K562 (cell line): ENCODE measurements at regions not wholly inside any gene's neighbourhood (a gene's known extent, or its start where the extent isn't known, plus 50 kb on each side); places are given as distances from the start of the nearest gene placed in this dataset.

Experiments
- CLOCK ChIP-seq: fragments of 250-450 bp; sonication (Bioruptor Pico); IDR thresholded peaks from 2 replicates; pipeline ENCODE4 v1.4.0; 2020; ENCODE audit warnings: mild to moderate bottlenecking, moderate library complexity, borderline replicate concordance
- CREM ChIP-seq: IDR thresholded peaks from 2 replicates; pipeline ENCODE4 v1.6.1; 2014; ENCODE audit warnings: antibody characterized with exemption, low read depth
- DNMT1 ChIP-seq: fragments of 450-650 bp; IDR thresholded peaks from 2 replicates; pipeline ENCODE4 v1.6.1; 2016; ENCODE audit warnings: antibody characterized with exemption, mild to moderate bottlenecking
- E2F1 ChIP-seq: sonication (generic); formaldehyde crosslinking; IDR thresholded peaks from 2 replicates; pipeline ENCODE4 v1.8.1; 2023; ENCODE audit warnings: mild to moderate bottlenecking, missing genetic modification reagents, moderate library complexity
- ETV6 ChIP-seq, 3 experiments: fragments of 150-350 bp in 1 of 3; sonication (generic) in 1 of 3; formaldehyde crosslinking in 1 of 3; IDR thresholded peaks; 2 replicates each; pipeline versions ENCODE4 v1.6.1 to v1.8.0; 2014 to 2022; ENCODE audit warnings: borderline replicate concordance in 2 of 3, low read depth in 2 of 3, antibody characterized with exemption in 1 of 3, low read length in 1 of 3, mild to moderate bottlenecking in 1 of 3, missing genetic modification reagents in 1 of 3
- EZH2 ChIP-seq: IDR thresholded peaks from 2 replicates; pipeline ENCODE4 v1.6.1; 2012; ENCODE audit warnings: low read depth, mild to moderate bottlenecking, inconsistent platforms, low read length, borderline replicate concordance
- GABPB1 ChIP-seq: sonication (generic); formaldehyde crosslinking; IDR thresholded peaks from 2 replicates; pipeline ENCODE4 v1.8.0; 2022; ENCODE audit warnings: mild to moderate bottlenecking, missing genetic modification reagents
- HDAC6 ChIP-seq: IDR thresholded peaks from 2 replicates; pipeline ENCODE4 v1.6.1; 2012; ENCODE audit warnings: low read depth, mild to moderate bottlenecking, control low read depth, inconsistent platforms, low read length, moderate library complexity
- MIER1 ChIP-seq: fragments of 450-650 bp; IDR thresholded peaks from 2 replicates; pipeline ENCODE4 v1.6.1; 2016; ENCODE audit warnings: antibody characterized with exemption, mild to moderate bottlenecking, low read depth
- RBBP5 ChIP-seq: fragments of 200-600 bp; sonication (generic); IDR thresholded peaks from 2 replicates; pipeline ENCODE4 v1.6.1; 2012; ENCODE audit warnings: borderline replicate concordance, mild to moderate bottlenecking, low read length, control low read depth, inconsistent platforms; ENCODE audit not compliant: insufficient read depth, poor library complexity, severe bottlenecking
- RCOR1 ChIP-seq, 2 experiments: IDR thresholded peaks; 2 replicates each; pipeline ENCODE4 v1.6.1; 2012; ENCODE audit warnings: low read depth in 2 of 2, low read length in 2 of 2, borderline replicate concordance in 1 of 2, improper control_type of control experiment in 1 of 2
- SP1 ChIP-seq: sonication (generic); formaldehyde crosslinking; IDR thresholded peaks from 2 replicates; pipeline ENCODE4 v1.8.1; 2022; ENCODE audit warnings: mild to moderate bottlenecking, missing genetic modification reagents
- TFAP4 ChIP-seq: sonication (generic); formaldehyde crosslinking; IDR thresholded peaks from 2 replicates; pipeline ENCODE4 v1.8.0; 2022; ENCODE audit warnings: missing genetic modification reagents, mild to moderate bottlenecking, moderate library complexity, borderline replicate concordance
- TGIF2 ChIP-seq: sonication (generic); formaldehyde crosslinking; IDR thresholded peaks from 2 replicates; pipeline ENCODE4 v1.8.1; 2022; ENCODE audit warnings: mild to moderate bottlenecking, missing genetic modification reagents, moderate library complexity
- ZNF23 ChIP-seq: fragments of 250-450 bp; sonication (Bioruptor Pico); IDR thresholded peaks from 2 replicates; pipeline ENCODE4 v1.4.0; 2020; ENCODE audit warnings: mild to moderate bottlenecking
- ZNF740 ChIP-seq, 3 experiments: fragments of 200-800 bp in 1 of 3; sonication (Bioruptor generic) in 1 of 3; sonication (generic) in 1 of 3; formaldehyde crosslinking in 1 of 3; IDR thresholded peaks; 2 replicates each; pipeline versions ENCODE4 v1.6.1 to v1.8.0; 2016 to 2022; ENCODE audit warnings: mild to moderate bottlenecking in 2 of 3, missing compliant biosample characterization in 2 of 3, missing genetic modification characterization in 2 of 3, missing genetic modification reagents in 1 of 3
- TF ChIP-seq, protein P1 (sequence below): fragments of 250-450 bp; sonication (Bioruptor Pico); IDR thresholded peaks from 2 replicates; pipeline ENCODE4 v1.9.0; 2021; ENCODE audit warnings: mild to moderate bottlenecking, inconsistent platforms

DNA sequence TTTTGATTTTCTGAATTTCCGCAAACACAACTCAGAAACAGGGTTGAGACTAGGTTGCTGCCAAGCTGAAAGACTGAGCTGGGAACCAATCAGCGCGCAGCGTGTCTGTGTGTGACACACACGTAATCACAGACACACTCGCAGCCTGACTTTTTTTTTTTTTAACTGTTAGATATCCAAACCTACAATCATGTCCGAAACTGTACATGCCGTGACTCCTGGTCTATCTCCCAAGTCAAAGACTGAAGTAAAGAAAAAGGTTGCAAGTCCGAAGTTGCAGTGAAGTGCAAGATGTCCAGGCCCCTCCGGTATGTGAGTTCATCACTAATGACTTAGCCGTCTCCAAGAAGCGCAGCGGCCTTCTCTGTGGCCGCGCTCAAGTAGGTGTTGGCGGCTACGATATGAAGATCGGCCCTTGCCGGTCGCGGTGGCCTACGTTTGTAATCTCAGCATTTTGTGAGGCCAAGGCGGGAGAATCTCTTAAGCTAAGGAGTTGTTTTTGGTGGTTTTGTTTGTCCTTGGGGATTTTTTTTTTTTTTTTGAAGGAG is 108.2 kb downstream of the HFE start (continued):
- TF ChIP-seq, protein P1, sequence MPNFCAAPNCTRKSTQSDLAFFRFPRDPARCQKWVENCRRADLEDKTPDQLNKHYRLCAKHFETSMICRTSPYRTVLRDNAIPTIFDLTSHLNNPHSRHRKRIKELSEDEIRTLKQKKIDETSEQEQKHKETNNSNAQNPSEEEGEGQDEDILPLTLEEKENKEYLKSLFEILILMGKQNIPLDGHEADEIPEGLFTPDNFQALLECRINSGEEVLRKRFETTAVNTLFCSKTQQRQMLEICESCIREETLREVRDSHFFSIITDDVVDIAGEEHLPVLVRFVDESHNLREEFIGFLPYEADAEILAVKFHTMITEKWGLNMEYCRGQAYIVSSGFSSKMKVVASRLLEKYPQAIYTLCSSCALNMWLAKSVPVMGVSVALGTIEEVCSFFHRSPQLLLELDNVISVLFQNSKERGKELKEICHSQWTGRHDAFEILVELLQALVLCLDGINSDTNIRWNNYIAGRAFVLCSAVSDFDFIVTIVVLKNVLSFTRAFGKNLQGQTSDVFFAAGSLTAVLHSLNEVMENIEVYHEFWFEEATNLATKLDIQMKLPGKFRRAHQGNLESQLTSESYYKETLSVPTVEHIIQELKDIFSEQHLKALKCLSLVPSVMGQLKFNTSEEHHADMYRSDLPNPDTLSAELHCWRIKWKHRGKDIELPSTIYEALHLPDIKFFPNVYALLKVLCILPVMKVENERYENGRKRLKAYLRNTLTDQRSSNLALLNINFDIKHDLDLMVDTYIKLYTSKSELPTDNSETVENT (CRISPR knock-in tag), result peak; percentile 18; the same call in 1 of the 2 replicates
- TF ChIP-seq DNMT1, result no peak
- TF ChIP-seq ZNF23 (CRISPR knock-in tag), result no peak
- peak; percentile 87 for TF ChIP-seq CREM
- TF ChIP-seq HDAC6, result no peak
- peak; percentile 55; the same call in 1 of the 2 replicates for TF ChIP-seq GABPB1
- peak; percentile 63; the same call in 1 of the 2 replicates for TF ChIP-seq MIER1
- TF ChIP-seq ZNF740 (CRISPR knock-in tag; IDR thresholded peaks at IDR 0.05), result no peak
- no peak for TF ChIP-seq ZNF740 (tag; IDR thresholded peaks at IDR 0.05)
- peak; percentile 33; the same call in 1 of the 2 replicates for TF ChIP-seq SP1 (CRISPR knock-in tag)
- TF ChIP-seq TGIF2, result no peak; the same call in 1 of the 2 replicates
- no peak for TF ChIP-seq RCOR1 (IDR thresholded peaks at IDR 0.05; ENCODE audit: borderline replicate concordance in 1 of 2, low read depth in 2 of 2, low read length in 2 of 2)
- 0 out of 4 replicates have a peak, but pooled peaks of 1 of the 2 experiments have one; percentile 34 for TF ChIP-seq ETV6 (IDR thresholded peaks at IDR 0.05; ENCODE audit: borderline replicate concordance in 1 of 2, low read depth in 2 of 2, low read length in 1 of 2)
- no peak for TF ChIP-seq ETV6 (CRISPR knock-in tag; IDR thresholded peaks at IDR 0.05; ENCODE audit: borderline replicate concordance)
- peak; percentile 84 for TF ChIP-seq RBBP5
- no peak for TF ChIP-seq CLOCK (CRISPR knock-in tag)
- TF ChIP-seq TFAP4 (CRISPR knock-in tag), result peak; percentile 43; the same call in 1 of the 2 replicates
- TF ChIP-seq E2F1, result peak; percentile 37
- TF ChIP-seq EZH2, result no peak
